GM19351 (cell line): ENCODE measurements at regions not wholly inside any gene's neighbourhood (a gene's known extent, or its start where the extent isn't known, plus 50 kb on each side); places are given as distances from the start of the nearest gene placed in this dataset.
"Not testable (repeated sequence)": the region's sequence is repeated elsewhere in the genome, so short reads cannot be mapped to it uniquely, and the experiment has no call there.

Source experiments
- ATAC-seq: cut with Tn5 transposase; IDR thresholded peaks from one replicate; pipeline ENCODE4 v1.9.1; 2021; ENCODE audit warnings: mild to moderate bottlenecking, moderate library complexity; ENCODE audit not compliant: unreplicated experiment

- no peak for ATAC-seq
These were observed 281.6 kb downstream of the SLC7A11 start for GRCh38 chr4:137960371-137961050.

GRCh38 chr4:137957806-137958205 lies 284.3 kb downstream of the SLC7A11 start:
- no peak for ATAC-seq

GRCh38 chr4:137956256-137956655 lies 285.9 kb downstream of the SLC7A11 start:
- ATAC-seq: no peak

- no peak for ATAC-seq
These were observed 286.6 kb downstream of the SLC7A11 start for GRCh38 chr4:137955595-137955994.

GRCh38 chr4:137952116-137952515 lies 290.0 kb downstream of the SLC7A11 start:
- ATAC-seq: no peak

GRCh38 chr4:137950286-137950685 lies 291.9 kb downstream of the SLC7A11 start:
- ATAC-seq: no peak

GRCh38 chr4:137949746-137950145 lies 292.4 kb downstream of the SLC7A11 start:
- ATAC-seq: no peak

GRCh38 chr4:137946453-137947174 lies 295.5 kb downstream of the SLC7A11 start:
- no peak for ATAC-seq

GRCh38 chr4:137942815-137943214 lies 299.3 kb downstream of the SLC7A11 start:
- not testable (repeated sequence) for ATAC-seq

GRCh38 chr4:137942015-137942515 lies 300.1 kb downstream of the SLC7A11 start:
- ATAC-seq: not testable (repeated sequence)

GRCh38 chr4:137934911-137935310 lies 307.2 kb downstream of the SLC7A11 start:
- no peak for ATAC-seq

GRCh38 chr4:137934046-137934445 lies 308.1 kb downstream of the SLC7A11 start:
- ATAC-seq: no peak

GRCh38 chr4:137927972-137928371 lies 314.2 kb downstream of the SLC7A11 start:
- no peak for ATAC-seq

- peak; percentile 77 for ATAC-seq
These were observed 318.7 kb downstream of the SLC7A11 start for GRCh38 chr4:137923494-137923893.

GRCh38 chr4:137922721-137923120 lies 319.4 kb downstream of the SLC7A11 start:
- no peak for ATAC-seq

- ATAC-seq: no peak
These were observed 332.4 kb downstream of the SLC7A11 start for GRCh38 chr4:137909529-137910309.

GRCh38 chr4:137905930-137906329 lies 336.2 kb downstream of the SLC7A11 start:
- no peak for ATAC-seq

- no peak for ATAC-seq
These were observed 341.0 kb downstream of the SLC7A11 start for GRCh38 chr4:137901114-137901513.

GRCh38 chr4:137896221-137896737 lies 345.9 kb downstream of the SLC7A11 start:
- no peak for ATAC-seq

GRCh38 chr4:137895515-137895914 lies 346.6 kb downstream of the SLC7A11 start:
- not testable (repeated sequence) for ATAC-seq

- ATAC-seq: no peak
These were observed 350.0 kb downstream of the SLC7A11 start for GRCh38 chr4:137892134-137892533.
